GM21723 (cell line): ENCODE measurements at regions not wholly inside any gene's neighbourhood (a gene's known extent, or its start where the extent isn't known, plus 50 kb on each side); places are given as distances from the start of the nearest gene placed in this dataset.
A peak's percentile ranks its signal among the peaks of the same experiment; 100 is the strongest.
"Not testable (repeated sequence)": the region's sequence is repeated elsewhere in the genome, so short reads cannot be mapped to it uniquely, and the experiment has no call there.

Experiments
- ATAC-seq: cut with Tn5 transposase; IDR thresholded peaks from one replicate; pipeline ENCODE4 v1.9.1; 2021; ENCODE audit warnings: mild to moderate bottlenecking, moderate library complexity; ENCODE audit not compliant: unreplicated experiment

DNA sequence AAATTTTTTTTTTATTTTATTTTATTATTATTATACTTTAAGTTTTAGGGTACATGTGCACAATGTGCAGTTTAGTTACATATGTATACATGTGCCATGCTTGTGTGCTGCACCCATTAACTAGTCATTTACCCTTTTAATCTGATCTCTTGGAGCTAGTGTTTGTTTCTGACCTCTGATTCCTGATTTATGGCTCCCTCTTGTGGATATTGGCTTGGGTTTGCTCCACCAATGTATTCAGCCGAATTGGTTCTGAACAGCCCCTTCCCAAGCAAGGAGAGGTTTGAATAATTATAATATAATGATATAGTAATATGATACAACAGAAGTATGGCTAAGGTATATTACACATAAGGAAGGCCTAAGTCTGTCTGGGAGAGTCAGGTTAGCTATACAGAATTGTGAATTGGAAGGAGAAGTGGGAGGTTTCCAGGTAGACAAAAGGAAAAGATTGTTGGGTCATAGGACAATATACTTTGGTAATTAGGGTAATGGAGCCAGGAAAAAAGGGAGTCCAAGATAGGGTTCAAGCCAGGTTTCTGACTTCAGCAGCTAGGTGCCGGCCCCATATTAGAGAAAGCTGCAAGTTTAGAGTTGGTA lies 53.1 kb upstream of the HMCN1 start:
- peak; percentile 90 for ATAC-seq

DNA sequence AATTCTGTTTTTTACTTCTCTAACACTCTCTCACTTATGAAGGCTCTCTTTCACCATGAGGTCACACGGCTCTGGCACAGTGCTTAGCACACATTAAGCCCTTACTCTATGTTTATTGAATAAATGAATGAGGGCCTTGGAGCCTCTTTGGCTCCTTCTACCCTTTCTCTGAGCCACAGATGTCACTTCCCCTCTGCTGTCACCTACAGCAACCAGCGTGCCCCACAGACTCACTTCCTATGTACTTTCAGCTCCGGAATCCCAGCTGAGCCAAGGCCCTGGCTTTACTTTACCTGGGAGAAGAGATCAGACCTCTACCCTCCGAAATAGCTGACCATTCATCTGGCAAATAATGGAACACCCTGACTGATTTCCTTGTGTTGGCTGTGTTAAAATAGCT lies 53.7 kb upstream of the HMCN1 start:
- no peak for ATAC-seq

DNA sequence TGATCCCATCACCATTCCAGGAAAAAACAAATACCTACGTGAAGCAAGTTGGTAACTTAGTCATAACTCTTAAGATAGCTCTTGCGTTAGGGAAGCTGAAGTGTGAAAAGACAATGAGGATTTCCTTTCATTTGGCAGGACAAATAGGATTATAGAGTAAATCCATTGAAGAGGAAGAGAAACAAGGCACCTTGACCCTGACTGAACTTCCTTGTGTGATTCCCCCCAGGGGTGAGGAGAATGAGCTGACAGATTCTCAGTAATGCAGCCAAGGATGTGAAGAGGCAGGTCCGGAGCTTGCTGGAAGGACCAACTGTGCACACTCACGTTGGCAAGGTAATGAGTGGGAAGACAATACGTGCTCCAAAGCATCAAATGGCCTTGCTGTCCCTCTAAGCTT lies 55.0 kb upstream of the HMCN1 start:
- no peak for ATAC-seq

DNA sequence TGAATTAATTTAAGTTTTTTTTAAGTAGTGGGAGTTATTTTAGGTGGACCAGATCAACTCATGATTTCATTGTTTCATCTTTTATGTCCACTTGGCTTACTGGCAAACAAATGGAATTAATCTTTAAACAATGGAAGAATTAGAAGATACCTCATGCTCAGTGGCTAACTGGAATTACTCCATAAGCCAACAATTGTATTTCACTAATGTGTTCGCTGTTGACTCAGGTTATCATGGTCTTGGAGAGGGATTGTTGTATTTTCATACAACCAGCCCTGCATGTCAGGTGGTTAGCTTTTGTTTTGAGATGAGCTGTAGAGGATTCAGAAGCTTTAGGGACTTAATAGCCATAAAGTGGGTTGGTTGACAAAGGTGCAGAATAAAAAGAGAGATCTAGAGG lies 57.2 kb upstream of the HMCN1 start:
- no peak for ATAC-seq

DNA sequence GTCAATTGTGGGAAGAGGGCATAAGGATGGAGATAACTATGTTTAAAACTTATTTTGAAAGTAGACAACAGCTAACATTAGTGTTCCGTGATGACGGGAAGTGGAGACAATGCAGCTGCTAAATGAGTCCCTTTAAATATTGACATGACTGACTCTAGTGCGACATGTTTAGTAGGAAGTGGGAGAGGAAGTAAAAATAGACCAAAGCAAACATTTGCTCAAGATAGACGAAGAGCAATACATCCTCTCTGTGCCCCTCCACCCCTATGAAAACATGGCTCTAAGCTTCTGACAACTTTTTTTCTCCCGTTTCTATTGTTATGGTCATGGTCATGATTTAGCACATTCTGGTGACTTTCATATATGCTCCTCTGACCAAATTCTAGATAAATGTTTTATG lies 60.0 kb upstream of the HMCN1 start:
- ATAC-seq: no peak

DNA sequence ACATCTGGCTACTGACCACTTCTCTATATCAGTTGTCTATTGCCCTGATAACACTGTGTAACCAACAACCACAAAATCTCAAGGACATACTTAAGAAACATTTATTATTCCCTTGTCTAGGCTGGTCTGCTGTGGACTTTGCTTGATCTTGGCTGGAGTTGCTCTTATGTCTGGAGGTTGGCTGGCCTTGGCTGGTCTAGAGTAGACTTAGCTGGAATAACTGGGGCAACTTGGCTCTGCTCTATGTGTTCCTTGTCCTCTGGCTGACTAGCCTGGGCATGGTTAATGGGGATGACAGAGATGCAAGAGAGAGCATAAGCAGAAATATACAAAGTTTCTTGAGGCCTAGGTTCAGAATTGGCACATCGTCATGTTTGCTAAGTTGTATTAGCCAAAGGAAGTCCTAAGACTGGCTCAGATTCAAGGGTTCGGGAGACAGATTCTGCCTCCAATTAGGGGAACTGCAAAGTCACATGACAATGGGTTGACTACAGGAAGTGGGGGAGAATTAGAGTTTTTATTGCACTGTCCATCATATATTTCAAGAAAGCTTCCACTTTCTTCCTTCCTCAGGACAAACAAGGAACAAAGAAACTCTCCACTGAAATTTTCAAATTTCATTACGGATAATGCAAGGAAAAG lies 61.4 kb upstream of the HMCN1 start:
- no peak for ATAC-seq

DNA sequence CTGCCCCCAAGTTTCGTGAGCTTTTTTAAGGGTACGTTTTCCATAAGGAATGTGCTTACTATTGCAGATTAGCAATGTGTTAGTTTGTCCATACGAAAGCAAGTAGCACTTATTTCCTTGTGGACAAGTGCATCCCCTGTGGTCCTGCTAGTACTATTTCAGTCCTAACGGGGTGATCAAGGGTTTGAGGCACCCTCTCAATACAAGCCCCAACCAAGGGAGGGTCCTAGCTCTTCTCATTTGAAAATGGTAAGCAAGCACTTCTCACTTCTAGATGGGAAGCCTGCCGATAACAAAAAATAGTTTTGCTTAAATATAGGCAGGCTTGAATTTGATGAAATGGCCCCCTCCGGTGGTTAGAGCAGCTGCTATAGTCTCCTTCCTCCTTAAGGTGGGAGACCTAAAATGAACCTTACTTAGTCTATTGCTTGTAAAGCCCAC lies 64.0 kb upstream of the HMCN1 start:
- peak; percentile 58 for ATAC-seq

DNA sequence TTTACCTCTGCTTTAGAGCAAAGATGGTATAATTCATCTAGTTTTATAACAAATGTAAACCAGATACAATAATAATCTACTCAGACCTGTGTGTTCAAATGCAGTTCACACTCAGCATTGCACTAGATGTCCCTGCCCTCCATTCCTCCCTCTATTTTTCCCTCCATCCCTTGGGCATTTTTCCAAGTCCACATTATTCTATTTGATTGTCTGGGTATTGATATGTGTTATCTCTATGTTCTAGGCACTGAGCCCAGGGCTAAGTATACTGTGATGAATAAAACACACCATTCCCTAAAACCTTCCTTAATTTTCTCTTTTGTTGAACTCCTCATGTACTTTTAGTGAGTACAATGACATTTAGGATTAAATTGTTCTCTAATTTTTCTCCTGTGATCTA lies 66.2 kb upstream of the HMCN1 start:
- ATAC-seq: no peak

DNA sequence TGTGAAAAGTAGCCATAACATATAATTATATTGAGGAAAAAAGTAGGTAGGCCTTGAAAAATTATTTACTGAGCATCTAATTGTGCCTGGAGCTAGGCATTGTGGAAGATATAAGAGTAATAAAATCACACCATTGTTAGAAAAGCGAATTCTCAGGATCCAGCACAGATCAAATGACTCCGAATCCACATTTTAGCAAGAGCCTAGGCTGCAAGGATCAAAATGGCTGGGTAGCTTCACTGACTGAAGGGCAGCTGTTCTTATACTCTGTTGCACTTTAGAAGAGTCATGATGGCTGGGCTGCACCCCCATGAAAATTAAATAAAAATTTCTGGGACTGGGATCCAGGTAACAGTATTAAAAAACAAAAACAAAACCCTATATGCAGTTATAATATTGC lies 67.6 kb upstream of the HMCN1 start:
- ATAC-seq: no peak

DNA sequence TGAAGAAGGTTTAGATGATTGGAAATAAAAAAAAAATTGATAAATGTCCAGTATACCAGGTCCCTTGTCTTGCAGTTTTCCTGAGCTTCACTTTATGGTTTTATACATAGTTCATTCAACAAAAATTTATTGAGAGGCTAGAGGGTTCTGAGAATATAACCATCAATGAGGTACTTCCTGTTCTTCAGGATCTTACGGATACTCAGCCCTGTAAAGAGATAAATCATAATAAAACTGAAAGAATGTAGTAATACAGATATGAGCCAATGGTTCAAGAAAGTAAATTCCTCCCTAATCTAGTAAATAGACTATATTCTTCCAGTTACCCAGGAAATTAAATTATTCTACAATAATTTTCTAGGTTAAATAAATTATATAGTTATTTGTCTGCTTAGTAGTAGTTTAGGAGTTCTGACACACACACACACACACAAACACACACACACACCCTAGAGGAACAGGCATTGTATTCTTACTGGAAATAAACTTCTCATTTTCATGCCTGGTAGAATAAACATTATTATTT lies 70.4 kb upstream of the HMCN1 start:
- ATAC-seq: no peak

DNA sequence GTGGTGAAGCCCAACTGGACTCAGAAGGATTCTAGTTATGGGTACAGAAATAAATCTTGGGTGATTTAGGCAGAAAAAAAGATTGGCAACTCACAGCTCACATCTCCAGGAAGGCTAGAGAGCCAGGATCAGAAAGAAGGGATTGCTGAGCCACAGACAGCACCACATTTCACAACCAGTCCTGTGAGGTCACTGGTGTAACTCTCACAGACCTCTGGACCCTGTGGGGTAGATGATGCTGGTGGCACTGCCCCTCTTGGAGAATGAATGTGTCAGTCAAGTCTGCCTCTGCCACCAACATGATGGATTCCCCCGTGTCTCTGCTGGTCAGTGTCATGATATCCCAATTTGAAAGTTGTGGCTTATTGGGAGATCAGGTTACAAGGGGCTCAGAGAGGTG lies 70.9 kb upstream of the HMCN1 start:
- ATAC-seq: no peak

DNA sequence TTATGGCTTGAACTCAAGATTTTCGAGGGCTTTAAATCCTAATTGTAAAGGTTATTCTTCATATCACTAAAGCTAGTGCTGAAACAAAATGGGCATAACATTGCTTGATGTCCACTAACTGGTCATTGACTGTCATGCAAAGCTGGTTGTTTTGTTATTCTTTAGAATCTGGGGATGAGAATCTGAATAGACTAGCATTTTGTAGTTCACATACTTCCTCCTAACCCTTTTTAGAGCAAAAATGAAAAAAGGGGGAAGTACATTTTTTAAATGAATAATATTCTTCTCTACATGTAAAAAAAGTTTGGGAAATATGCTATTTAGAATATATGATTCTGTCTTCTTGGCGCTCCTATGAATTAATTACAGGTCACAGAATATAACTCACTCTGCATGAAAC lies 72.2 kb upstream of the HMCN1 start:
- ATAC-seq: no peak

DNA sequence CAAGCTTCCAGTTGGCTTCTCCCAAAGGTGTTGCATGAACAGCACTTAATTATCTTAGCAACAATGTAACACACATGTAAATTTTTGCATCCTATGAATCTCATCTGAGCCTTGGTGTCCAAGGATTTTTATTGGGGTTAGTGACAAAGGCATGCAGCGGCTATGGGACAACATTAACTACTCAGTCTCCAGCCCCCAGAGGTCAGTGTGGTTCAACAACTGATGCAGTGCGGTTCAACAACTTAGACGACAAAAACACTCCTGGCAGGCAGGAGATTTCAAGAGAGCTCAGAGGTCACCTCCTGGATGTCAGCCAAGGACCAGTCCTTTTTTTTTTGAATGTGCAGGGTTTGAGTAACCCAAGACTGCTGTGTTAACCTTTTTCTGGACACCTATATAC lies 77.5 kb upstream of the HMCN1 start:
- no peak for ATAC-seq

DNA sequence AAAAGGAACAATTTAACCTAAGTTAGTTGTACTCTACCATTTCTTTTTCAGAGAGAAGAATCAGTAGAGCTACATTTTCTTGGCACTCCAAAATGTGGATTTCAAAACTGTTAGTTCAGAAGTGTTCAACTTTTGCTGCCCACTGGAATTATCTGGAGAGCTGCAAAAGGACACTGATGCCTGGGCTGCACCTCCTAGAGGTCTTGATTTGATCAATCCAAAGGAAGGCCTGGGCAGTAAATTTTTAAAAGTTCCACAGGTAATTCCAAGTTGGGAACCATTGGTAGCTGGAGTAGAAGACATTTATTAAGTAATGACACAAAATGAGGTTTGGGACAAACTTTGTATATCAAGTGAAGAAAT lies 79.3 kb upstream of the HMCN1 start:
- ATAC-seq: no peak

DNA sequence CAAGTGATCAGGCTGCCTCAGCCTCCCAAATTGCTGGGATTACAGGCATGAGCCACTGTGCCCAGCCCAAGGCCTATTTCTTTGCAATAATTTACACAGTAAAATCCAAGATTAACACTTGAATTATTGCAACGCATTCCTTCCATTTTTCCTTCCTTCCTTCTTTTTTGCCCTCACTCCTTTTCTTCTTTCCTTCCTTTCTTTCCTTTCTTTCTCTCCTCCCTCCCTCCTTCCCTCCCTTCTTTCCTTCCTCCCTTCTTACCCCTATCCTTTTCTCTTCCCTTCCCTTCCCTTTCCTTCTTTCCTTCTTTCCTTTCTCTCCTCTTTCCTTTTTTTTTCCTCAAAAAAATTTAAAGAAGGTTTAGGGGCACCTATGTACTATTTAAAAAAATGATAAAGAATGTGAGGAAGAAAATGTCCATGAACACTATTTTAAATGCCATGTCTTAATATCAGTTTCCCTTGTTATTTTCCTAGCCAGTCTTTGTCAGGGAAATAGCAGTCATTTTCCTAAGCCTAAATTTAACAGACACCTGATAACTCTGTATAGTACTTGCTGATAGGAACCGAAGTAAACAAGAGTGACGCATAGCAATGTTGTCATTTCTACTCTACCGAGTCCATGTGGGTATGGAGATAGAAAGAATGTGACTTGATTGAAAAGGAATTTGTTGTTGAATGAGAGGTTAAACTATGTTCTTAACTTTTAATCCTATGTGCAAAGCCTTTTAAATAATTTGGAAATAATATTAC lies 79.8 kb upstream of the HMCN1 start:
- no peak for ATAC-seq

DNA sequence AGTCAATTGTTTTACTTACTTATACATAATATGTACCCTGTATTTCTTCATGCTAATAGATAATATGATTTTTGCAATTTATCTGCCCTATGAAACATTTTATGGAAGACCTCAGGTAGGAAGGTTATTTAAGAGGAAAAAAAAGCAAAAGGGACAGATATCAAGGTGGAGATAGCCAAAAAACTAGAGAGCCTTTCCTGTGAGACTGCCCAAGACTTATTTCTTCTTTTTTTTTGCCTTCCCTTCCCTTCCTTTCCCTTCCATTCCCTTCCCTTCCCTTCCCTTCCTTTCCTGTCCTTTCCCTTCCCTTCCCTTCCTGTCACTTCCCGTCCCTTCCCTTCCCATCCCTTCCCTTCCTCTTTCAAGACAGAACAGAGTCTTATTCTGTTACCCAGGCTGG lies 80.6 kb upstream of the HMCN1 start:
- ATAC-seq: no peak

DNA sequence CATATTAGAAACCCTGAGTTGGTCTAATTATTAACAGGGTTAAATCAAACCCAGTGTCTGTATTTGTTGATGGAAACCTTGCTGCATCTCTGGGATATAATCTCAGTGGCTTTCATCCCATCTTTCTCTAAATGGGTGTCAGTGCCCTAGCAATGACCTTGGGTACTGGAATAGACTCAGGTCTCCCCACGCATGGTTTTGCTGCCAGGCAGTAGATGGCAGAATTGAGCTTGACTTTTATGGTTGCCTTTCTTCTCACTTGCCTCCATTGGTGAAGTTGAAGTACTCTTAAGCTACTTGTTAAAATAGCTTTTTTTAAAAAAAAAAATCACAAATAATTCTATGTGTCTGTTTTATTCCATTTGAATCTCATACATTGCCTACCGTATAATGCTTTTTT lies 81.8 kb upstream of the HMCN1 start:
- no peak for ATAC-seq

DNA sequence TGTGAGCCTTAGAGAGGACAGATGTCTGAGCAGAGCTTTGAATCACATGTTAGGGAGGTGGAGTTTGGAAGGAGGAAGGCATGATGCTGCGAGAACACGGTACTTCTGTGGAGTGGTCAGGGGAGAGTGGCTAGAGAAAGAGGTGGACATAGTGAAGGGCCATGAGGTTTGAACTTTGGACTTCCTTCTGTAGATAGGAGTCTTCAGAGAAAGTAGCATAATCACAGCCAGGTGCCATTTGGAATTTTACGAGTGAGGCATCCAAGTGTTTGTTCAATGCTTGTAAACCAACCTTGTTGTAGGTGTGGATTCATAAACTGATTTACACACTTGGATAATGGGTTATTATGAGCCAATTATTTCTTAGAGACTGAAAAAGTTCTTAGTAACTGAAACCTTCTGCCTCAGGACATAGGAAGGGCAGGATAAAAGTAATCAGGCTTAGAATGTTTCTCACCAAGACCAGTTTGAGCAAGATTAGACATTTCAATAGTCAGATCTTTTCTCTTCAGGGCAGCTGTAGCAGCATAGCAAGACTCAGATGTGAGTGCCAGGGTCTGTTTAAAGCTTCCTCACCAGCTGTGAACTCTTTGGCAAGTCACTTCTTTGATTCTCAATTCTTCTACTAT lies 83.5 kb upstream of the HMCN1 start:
- ATAC-seq: no peak

DNA sequence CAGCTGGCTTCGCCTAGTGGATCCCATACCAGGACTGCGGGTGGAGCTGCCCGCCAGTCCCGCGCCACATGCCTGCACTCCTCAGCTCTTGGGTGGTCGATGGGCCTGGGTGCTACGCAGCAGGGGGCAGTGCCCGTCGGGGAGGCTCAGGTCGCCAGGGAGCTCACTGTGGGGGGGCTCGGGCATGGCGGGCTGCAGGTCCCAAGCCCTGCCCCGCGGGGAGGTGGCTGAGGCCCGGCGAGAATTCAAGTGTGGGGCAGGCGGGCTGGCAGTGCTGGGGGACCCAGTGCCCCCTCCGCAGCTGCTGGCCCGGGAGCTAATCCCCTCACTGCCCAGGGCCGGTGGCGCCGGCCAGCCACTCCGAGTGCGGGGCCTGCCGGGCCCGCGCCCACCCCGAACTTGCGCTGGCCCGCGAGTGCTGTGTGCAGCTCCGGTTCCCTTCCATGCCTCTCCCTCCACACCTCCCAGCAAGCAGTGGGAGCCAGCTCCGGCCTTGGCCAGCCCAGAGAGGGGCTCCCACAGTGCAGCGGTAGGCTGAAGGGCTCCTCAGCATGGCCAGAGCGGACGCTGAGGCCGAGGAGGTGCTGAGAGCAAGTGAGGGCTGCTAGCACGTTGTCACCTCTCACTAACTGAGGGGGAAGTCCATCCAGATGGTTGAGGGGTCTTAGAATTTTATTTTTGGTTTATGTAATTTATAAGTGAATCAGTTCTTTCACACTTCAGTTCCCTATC lies 85.2 kb upstream of the HMCN1 start:
- no peak for ATAC-seq

DNA sequence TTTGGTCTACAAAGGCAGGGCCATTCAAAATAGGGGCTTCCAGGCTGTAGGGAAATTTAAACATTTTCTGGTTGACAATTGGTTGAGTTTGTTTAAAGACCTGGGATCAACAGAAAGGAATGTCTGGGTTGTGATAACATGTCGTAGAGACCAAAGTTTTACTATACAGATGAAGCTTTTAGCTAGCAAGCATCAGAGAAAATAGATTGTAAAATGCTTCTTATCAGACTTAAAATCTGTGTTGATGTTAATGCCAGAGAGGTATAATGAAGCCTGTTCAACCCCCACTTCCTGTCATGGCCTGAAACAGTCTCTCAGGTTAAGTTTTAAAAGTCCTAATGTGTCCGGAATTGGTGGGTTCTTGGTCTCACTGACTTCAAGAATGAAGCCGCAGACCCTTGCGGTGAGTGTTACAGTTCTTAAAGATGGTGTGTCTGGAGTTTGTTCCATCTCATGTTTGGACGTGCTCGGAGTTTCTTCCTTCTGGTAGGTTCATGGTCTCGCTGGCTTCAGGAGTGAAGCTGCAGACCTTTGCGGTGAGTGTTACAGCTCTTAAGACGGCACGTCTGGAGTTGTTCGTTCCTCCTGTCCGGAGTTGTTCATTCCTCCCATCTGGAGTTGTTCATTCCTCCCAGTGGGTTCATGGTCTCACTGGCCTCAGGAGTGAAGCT lies 86.5 kb upstream of the HMCN1 start:
- ATAC-seq: not testable (repeated sequence)
